HG02885 (cell line): ENCODE measurements at regions not wholly inside any gene's neighbourhood (a gene's known extent, or its start where the extent isn't known, plus 50 kb on each side); places are given as distances from the start of the nearest gene placed in this dataset.

Experiments used
- ATAC-seq: cut with Tn5 transposase; IDR thresholded peaks from one replicate; pipeline ENCODE4 v1.9.1; 2021; ENCODE audit warnings: mild to moderate bottlenecking; ENCODE audit not compliant: unreplicated experiment, poor library complexity

DNA sequence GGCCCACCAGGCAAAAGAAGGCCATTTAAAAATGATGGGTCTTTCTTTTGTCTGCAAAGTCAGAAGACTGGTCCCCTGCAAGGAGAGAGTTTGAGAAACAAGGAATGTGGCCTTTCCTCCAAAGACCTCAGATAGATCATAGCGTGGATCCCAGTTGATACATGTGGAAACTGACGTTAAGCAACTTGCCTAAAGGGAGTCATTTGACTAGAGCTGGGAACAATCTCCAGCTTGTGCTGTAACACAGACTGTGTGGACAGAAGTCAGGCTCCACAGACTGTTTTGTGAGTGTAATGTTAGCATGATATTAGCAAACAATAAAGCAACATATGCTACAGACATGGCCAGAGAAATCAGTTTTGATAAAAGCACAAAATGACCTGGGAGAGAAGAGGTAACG is 140.4 kb upstream of the CITED2 start:
- peak; percentile 17 for ATAC-seq

DNA sequence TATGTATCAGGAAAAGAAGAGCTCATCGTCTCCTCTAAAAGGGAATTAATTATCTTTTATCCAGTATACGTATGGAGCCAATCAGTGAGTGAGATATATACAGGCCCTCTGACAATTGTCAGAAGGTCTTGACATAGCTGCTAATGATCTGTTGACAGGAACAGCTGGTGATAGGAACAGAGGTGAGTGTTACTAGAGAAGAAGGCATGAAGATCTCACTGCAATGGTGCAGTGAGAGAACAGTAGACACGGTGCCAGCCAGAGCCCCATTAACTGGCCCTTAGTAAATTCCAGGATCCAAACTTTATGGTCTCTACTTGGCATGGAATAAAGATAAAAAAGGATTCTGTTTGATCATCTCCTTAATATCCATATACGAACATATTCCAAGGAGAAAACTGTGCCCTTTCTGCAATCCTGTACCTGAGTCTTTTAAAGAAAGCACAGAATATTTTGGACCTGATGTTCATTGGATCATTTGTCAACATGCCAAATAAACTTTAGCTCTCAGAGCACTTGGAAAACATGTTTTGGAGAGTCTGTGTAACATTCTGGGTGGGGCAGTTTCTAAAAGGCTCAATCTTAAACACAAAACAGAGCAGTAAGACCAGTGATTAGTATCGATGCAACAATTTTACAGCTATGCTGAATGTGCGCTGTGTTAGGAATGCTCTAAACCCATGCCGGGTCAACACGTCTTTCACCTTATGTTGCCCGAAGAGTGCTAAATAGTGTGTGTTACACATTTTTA is 135.8 kb upstream of the CITED2 start:
- ATAC-seq: no peak

DNA sequence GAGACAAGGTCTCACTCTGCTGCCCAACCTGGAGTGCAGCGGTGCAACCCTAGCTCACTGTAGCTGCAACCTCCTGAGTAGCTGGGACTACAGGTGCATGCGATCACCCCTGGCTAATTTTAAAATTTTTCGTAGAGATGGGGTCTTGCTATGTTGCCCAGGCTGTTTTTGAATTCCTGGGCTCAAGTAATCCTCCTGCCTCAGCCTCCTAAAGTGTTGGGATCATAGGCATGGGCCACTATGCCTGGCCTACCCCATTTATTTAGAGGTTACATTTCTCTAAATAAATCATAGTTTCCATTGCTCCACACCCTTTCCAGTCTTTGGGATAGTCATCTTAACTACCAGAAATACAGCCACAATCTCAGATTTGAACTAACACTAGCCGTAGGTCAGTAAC is 134.7 kb upstream of the CITED2 start:
- no peak for ATAC-seq

DNA sequence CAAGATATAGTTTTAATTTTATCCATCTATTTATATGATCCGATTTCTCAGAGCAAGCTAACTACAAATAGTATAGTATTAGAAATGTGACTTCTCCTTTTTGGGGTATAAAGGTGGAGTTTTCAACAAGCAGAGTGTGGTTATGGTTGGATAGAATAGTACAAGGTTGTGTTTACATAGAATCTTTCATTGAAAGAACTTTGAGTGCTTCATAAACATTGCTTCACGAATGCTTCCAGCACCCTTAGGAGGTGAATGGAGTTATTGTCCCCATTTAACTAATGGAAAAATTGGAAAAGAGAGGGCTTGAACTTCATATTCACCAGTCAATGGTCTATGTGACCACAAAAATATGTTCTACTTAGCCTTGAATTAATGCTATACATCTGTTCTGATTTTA is 134.1 kb upstream of the CITED2 start:
- ATAC-seq: no peak

DNA sequence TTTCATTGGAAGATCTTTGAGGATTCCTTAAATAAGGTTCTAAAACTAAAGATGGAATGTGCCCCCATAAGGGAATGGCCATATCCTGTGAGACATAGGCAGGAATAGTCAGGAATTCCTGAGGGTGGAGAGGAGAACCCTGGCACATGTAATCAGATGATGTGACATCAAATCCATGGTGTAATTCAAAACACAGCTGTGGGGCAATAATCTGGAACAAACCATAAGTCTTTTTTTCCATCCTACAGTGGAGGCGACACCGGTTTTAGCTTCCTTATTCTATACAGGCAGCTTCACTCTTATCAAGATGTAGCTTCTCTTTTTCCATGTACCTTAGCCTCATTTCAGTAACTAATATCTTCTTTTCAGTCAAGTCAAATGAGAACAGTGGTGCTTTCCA is 133.6 kb upstream of the CITED2 start:
- no peak for ATAC-seq

DNA sequence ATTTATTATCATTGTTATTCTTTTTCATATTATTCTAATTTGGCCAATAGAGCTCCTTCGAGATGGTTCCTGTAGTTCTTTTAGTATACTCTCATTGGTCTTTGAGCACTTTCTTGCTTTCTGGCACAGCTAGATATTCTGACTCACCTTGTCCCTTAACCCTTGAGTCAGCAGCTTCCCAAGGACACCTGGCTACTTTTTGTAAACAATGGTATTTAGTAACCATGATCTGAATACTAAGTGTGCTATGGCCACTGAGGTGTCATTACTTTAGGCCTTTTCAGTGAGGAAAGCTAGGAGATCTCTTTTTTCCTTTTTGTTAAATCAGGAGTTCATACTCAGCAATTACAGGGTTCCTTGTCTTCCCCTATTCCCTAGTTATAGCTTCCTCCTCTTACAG is 126.5 kb upstream of the CITED2 start:
- ATAC-seq: no peak

DNA sequence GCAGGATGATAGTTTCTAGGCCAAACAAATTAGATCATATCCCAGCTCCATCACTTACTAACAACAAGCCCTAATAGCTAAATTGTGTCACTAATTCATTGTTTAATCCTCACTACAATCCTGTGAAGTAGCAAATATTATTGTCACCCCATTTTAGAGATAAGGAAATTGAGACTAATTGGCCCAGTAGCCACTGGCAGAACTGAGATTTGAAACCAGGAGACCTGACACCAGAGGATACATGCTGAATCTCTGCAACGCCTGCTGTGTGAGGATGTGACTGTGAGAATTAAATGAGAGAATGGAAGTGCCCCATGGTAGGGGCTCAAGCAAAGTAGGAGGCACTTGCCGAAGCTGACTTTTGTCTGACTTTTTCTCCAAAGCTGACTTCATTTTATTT is 124.3 kb upstream of the CITED2 start:
- ATAC-seq: no peak

DNA sequence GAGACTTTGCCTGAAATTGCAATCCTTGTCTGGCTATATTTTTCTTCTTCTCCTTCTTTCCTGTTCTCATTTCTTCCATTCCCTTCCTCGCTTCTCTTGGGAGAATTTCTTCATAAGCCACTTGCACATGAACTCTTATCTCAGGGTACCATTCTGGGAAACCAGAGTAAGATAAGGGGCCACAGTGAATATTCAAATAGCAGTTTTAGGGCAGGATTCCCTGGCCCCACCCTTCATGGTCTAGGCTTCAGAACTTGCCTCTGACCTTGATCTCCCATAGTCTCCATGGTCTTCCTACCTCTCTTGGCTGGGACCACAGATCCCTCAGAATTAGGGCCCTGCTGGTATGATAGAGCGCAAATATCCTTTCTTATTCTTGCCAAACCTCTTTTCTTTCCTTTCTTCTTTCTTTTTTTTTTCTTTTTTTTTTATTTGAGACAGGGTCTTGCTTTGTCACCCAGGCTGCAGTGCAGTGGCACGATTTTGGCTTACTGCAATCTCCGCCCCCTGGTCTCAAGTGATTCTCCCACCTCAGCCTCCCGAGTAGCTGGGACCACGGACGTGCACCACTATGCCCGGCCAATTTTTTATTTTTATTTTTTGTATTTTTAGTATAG is 123.0 kb upstream of the CITED2 start:
- no peak for ATAC-seq

DNA sequence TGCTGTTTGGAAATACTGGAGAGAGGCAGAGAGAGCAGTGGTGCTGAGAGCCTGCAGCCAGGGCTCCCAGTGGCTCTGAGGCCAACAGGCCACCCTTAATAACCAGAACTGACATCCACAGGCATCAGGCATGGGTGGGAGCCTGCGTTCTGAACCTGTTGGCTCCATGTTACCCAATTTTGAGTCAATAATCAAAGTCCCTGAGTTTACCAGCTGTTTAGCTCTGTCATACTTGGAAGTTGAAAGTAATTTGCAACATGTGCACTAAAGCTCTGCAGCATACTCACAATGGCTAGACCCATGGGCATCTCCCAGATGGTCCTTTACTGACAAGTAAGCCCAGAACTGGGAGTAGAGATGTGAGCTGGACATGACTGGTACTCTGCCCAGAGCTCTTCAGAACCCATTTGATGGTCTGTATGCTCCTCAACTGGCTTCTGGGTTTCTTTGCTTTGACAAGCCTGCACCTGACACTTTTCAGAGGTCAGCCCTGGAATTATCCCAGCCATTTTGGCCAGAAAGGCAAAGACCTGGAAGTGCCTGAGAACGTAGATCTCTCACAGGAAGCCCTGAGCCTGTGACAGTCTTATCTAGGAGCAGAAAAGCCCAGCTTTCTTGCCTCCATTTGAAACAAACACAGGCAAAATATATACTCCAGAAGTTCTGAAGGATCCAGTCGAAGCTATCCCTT is 122.4 kb upstream of the CITED2 start:
- no peak for ATAC-seq

DNA sequence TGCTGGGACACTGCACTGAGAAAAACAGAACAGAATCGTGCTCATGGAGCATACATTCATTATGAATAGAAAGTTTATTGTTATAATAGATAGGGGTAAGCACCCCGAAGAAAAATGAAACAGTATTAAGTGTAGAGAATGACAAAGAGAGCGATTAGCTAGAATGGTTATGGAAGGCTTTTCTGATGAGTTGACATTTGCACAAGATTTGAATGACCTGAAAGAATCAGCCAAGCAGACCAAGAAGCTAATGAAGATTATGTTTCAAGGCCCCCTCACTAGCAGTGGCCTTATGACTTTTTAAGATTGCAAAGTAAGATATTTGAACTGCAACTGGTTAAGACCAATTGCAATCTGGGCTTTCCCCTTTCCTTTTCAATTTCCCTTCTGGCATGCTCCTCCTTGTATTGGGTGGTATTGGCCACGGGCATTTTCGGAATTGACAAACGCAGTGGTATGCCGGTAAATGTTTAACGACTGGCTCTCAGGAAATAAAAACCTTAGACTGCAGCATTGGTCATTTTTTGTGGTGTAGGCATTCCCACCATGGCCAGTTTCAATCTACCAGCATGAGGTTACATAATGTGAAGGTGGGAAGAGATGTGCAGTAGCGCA is 120.0 kb upstream of the CITED2 start:
- no peak for ATAC-seq

DNA sequence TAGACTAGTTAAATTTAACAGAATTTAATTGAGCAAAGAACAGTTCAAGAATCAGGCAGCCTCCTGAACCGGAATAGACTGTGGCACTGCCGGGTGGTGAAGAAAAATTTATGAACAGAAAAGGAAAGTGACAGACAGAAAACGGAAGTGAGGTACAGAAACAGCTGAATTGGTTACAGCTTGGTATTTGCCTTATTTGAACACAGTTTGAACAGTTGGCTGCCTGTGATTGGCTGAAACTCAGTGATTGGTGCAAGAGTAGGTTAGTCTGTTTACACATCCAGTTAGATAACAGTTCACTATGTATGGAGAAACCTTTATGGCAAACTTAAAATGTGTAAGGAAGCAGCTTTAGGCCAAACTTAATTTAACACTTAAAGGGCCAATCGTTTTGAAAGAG is 116.0 kb upstream of the CITED2 start:
- no peak for ATAC-seq

DNA sequence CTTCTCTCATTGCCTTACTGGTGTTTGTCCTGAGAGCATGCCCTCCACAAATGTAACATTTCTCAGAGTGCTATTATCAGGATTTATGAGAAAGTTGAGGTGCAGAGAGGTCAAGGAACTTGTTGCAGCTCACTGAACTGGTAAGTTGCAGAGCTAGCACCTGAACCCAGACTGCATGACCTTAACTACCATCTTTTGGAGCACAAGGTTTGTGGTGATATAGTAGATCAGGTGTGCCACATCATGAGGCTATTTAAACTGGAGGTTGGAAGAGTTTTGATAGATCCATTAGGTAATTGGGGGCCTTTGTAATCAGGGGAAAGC is 112.0 kb upstream of the CITED2 start:
- peak; percentile 46 for ATAC-seq

DNA sequence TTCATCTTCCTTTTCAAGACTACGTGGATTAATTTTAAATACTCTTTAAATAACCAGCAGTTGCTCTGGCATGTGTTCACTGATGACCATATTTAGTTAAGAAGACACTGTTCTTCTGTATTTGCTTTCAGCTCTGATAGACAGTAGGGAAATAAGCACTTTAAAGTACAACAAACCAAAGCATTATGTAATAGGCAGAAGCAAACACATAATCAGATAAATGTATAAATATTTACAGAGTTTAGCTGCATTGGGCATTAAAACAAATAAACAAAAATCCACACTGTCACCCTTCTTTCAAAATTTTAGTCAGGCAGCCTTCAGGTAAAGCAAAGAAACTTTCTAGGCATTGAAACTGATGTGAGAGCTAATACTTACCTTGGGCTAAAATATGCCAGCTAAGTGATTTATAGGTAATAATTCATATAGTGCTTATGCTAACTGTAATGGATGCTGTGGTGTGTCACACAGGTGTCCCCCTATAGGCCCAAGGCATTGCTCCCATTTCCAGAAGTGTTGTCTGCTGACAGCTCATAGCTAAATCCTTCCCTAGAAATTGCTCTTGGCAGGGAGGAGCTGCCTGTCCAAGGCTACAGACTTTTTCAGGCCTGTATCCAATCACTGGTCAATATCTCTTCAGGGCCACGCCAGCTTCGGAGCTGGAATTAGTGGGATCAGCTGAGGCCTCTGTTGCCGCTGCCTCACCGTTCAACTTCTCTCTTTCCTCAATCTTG is 111.5 kb upstream of the CITED2 start:
- no peak for ATAC-seq

DNA sequence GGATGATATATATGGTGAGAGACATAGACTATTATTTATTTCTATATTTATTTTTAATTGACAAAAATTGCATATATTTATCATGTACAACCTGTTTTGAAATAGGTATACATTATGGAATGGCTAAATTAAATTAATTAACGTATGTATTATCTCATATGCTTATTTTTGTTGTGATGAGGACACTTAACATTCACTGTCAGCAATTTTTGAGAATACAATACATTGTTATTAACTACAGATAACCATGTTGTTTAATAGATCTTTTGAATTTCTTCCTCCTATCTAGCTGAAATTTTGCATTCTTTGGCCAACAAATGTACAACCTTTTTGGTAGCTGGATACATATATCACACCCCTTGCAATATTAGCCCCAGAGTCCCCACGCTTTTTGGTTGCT is 110.7 kb upstream of the CITED2 start:
- ATAC-seq: no peak

DNA sequence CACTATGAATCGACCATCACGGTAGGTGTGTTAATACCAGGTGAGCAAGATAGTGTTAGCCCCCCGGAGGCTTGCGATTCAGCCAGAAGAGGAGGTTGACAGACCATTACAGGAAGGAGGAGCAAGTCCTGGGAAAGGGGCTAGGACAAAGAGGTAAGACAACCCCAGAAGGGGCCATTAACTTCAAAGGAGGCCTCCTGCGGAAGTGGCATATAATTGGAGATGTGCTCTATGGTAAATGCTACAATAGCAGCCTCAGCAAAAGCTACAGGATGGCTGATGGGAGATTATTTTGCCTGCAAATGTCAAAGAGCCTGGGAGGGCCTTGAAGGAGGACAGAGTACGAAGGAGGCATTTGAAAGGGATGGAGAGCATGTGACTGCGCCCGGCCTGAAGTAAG is 108.6 kb upstream of the CITED2 start:
- no peak for ATAC-seq

DNA sequence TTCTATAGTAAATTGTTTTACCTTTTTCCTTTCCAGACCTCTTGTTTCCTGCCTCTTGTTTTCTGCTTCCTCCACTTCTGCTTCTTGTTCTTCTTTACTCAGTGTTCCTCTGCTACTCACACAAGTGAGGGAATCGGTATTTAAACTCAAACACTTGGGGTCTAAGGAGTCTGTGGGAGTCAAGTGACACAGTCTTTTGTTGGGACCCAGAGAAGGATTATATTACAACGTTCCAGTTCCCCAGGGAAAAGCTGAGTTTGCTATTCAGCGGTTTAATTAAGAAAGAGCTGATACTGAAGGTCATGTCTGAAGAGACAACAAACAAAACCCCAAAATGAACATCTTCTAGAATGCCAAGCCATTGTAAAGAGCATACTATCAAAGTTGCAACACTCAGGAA is 107.8 kb upstream of the CITED2 start:
- ATAC-seq: no peak

DNA sequence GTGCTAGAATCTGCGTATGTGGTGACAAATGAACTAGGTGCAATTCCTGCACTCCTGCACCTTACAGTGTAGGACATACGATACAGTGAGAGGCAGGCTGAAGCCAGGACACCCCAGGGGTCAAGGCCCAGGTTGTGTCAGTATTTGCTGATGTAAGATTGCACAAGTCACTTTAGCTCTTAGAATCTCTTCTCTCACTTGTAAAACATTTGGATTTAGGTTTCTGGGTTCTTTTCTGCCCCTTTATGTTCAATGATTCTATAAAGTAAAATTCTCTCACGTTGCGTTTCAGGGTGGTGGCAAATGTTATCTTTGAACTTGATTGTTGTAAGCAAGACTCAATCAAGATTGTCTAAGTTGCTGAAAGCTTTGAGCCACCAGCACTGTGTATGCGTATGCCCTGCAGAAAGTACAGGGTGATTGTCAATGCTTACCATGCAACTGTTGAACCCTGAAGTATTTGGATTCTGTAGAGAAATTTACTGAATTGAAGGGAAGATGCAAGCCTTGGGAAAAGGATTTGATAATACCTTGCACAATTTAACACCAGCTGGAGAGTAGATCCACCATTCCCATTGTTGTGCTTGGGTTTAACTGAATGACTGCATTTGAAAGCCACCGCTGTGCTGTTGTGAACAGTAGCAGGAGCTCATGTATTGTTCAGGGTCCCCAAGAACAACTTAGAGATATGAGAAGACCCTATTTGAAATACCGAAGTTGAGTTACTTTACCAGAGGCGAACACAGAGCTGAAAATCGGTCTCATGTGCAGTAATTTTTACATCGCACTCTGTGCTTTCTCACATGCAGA is 106.1 kb upstream of the CITED2 start:
- ATAC-seq: no peak

DNA sequence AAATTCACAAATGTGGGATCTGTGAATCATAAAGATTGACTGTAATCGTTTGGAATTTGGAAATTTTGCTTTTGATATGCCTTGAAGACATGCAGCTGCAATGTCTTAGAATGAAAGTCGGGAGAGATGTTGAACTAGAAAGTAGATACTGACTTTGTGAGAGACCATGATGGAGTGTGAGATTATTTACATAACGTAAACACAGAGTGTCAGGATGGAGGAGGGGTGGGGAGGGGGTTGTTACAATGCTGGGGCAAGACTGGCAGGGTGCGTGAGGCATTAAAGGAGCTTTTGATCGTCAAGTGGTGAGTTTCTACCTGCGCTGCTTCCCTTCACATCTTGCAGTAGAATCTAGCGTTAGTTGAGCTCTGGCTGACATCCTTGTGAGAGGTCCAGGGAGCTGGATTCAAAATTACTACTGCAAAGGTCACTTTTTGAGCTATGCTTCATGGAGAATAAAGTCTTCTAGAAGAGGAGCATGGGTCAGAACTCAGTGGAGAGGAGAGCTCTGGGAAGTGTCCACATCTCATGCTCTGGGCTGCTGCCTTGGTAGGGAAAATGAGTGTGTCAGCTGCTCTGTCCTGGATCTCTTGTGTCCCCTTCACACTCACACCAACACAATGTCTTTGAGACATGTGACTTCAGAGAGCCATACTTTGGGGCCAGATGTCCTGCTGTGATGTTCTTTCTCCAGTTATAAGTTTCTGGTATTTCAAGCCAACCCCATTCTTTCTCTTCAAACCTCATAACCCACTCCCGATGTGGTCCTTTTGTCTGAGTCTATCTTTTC is 105.2 kb upstream of the CITED2 start:
- no peak for ATAC-seq

DNA sequence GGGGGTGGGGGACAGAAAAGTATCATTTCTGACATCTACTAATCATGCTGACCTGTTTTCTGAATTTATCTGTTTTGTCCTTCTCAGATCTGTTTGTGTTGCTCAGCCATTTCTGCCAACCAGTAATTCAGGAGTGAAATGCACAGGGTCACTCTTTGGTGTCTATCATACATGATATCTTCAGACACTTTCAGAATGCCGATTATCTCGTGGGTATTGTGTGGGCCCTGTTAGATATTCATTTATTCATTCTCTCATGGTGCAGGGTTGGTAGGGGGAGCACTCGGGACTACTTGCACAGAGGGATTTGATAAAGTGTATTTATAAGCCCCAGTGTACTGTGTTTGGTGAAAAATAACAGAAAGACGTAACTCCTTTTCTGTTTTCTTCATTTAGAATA is 101.2 kb upstream of the CITED2 start:
- ATAC-seq: no peak
